GM13976 (cell line): ENCODE measurements at regions not wholly inside any gene's neighbourhood (a gene's known extent, or its start where the extent isn't known, plus 50 kb on each side); places are given as distances from the start of the nearest gene placed in this dataset.
"Not testable (repeated sequence)": the region's sequence is repeated elsewhere in the genome, so short reads cannot be mapped to it uniquely, and the experiment has no call there.

ENCODE experiments used
- DNase-seq: peaks from one replicate; pipeline ENCODE4 v3.0.0; 2012; ENCODE audit warnings: low spot score
- in situ Hi-C: fragments of 300-500 bp; cut with MboI; formaldehyde crosslinking; loops from one replicate; pipeline ENCODE4 v1.12.0; 2022; ENCODE audit warnings: low sequenced_read_pairs, mixed read lengths, inconsistent platforms; ENCODE audit not compliant: unreplicated experiment
- TF ChIP-seq, protein P1 (sequence below): IDR thresholded peaks from 2 replicates; pipeline ENCODE4 v1.5.1; 2012; ENCODE audit warnings: borderline replicate concordance, mild to moderate bottlenecking; ENCODE audit not compliant: insufficient read depth; ENCODE audit errors: extremely low read depth, missing control alignments, control extremely low read depth

DNA sequence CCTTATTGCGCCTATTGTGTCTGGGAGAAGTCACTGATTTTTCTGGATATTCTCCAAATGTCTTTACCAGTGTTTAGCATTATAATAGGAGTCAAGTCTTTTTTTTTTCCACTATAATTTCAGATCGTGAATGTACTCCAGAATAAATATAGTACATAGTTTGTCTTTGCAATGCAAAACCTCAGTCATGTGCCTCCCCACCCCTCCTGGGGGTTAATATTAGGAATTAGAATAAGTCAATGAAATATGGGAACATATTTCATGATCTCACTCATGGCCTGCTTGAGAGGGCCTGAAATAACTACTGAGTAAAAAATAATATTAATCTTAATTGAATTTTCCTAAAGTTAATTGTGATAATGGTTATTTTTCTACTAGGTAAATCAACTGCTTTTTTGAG lies 79.0 kb upstream of the TMEM170B start:
- in situ Hi-C loops = no loop called here
- DNase-seq = no peak

DNA sequence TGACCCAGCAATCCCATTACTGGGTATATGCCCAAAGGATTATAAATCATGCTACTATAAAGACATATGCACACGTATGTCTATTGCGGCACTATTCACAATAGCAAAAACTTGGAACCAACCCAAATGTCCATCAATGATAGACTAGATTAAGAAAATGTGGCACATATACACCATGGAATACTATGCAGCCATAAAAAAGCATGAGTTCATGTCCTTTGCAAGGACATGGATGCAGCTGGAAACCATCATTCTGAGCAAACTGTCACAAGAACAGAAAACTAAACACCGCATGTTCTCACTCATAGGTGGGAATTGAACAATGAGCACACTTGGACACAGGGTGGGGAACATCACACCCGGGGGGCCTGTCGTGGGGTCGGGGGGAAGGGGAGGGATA lies 80.1 kb upstream of the TMEM170B start:
- in situ Hi-C loops, DNase-seq: not testable (repeated sequence)

More for the DNA sequence above, 79.0 kb upstream of the TMEM170B start:
- TF ChIP-seq, protein P1, sequence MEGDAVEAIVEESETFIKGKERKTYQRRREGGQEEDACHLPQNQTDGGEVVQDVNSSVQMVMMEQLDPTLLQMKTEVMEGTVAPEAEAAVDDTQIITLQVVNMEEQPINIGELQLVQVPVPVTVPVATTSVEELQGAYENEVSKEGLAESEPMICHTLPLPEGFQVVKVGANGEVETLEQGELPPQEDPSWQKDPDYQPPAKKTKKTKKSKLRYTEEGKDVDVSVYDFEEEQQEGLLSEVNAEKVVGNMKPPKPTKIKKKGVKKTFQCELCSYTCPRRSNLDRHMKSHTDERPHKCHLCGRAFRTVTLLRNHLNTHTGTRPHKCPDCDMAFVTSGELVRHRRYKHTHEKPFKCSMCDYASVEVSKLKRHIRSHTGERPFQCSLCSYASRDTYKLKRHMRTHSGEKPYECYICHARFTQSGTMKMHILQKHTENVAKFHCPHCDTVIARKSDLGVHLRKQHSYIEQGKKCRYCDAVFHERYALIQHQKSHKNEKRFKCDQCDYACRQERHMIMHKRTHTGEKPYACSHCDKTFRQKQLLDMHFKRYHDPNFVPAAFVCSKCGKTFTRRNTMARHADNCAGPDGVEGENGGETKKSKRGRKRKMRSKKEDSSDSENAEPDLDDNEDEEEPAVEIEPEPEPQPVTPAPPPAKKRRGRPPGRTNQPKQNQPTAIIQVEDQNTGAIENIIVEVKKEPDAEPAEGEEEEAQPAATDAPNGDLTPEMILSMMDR = no peak

DNA sequence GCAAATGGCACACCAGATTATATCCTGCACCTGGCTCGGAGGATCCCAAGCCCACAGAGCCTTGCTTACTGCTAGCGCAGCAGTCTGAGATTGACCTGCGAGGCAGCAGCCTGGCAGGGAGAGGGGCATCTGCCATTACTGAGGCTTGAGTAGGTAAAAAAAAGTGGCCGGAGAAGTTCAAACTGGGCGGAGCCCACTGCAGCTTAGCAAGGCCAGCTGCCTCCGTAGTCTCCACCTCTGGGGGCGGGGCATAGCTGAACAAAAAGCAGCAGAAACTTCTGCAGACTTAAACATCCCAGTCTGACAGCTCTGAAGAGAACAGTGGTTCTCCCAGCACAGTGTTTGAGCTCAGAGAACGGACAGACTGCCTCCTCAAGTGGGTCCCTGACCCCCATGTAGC lies 85.4 kb upstream of the TMEM170B start:
- in situ Hi-C loops, DNase-seq: not testable (repeated sequence)

DNA sequence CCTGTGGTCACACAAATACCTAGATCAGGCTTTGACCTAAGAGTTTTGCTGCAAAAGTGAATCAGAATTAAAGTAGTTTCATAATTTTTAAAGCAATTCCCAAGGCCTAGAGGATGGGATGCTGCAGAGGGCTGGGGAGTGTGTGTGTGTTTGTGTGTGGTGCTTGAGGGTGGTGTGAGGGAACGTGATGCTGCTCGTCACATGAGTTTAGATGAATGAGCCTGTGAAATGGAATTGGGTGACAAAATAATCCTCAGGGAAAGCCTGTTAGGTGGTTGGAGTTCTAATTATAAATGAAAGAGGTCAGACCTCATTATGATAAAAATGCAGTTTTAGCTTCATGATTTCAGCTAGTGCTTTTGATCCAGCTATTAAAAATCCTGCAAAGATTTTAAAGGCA lies 87.5 kb upstream of the TMEM170B start:
- TF ChIP-seq, protein P1 = no peak
- in situ Hi-C loops = no loop called here
- no peak for DNase-seq

DNA sequence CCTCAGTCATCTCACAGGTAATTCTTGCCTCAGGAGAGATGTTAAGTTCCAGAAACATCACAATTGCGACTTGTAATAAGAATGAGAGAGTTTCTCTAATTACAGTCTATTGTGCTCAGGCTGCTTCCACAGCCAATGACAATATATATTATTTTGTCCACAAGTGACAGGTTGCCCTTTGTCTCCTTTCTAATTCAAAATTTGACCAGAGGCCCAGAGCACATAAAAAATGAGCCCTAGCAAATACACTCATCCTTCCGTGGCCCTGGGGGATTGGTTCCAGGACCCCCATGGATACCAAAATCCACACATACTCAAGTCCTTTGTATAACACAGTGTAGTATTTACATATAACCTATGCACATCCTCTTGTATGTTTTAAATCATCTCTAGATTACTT lies 88.1 kb upstream of the TMEM170B start:
- in situ Hi-C loops = no loop called here
- DNase-seq = no peak
- TF ChIP-seq, protein P1 = no peak

DNA sequence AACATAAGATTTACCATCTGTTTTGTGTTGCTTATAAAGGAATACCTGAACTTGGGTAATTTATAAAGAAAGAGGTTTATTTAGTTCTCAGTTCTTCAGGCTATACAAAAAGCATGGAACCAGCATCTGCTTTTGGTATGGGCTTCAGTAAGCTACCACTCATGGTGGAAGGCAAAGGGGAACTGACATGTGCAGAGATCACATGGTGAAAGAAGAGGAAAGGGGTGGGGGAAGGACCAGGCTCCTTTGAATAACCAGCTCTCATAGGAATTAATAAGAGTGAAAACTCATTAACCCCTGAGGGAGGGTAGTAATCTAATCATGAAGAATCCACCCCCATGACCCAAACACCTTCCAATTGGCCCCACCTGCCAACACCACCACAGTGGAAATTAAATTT lies 89.5 kb upstream of the TMEM170B start:
- DNase-seq = no peak
- TF ChIP-seq, protein P1 = no peak

DNA sequence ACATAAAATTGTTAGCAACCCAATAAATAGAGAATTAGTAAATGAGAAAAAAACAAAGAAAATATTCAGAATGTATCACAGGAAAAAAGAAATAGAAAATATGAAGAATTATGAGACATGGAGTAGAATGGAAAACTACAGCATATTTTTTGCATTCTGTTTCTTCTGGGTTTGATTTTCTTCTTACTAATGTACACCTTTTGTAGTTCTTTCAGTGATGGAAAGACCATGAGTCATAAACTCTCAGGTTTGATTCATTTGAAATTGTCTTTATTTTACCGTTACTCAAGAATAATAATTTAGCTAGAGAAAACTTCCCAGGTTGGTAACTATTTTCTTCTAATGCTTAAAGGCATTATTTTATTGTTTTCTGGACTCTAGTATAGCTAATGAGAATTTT lies 90.3 kb upstream of the TMEM170B start:
- TF ChIP-seq, protein P1 = no peak
- in situ Hi-C loops = no loop called here
- no peak for DNase-seq

More for the DNA sequence above, 89.5 kb upstream of the TMEM170B start:
- in situ Hi-C loops = no loop called here

DNA sequence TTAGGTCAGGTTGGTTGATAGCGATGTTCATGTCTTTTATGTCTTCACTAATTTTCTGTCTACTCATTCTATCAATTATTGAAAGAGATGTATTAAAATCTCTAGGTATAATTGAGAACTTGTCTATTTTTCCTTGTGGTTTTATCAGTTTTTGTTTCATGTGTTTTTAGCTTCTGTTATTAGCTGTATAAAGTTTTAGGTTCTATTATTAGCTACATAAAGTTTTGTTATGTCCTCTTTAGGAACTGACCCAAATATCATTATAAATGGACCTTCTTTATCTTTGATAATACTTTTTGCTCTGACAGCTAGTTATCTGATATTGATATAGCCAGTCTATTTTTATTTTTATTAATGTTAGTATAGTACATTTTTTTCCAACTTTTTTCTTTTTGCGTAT lies 92.4 kb upstream of the TMEM170B start:
- DNase-seq = no peak
- TF ChIP-seq, protein P1 = no peak
- in situ Hi-C loops = no loop called here

DNA sequence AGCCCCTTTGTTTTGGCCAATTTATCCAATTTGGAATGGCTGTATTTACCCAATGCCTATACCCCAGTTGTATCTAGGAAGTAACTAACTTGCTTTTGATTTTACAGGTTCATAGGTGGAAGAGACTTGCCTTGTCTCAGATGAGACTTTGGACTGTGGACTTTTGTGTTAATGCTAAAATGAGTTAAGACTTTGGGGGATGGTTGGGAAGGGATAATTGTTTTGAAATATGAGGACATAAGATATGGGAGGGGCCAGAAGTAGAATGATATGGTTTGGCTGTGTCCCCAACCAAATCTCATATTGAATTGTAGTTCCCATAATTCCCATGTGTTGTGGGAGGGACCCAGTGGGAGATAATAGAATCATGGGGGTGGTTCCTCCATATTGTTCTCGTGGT lies 94.4 kb upstream of the TMEM170B start:
- DNase-seq, in situ Hi-C loops: not testable (repeated sequence)
